Fibroblast of lung (primary cell): ENCODE measurements at regions not wholly inside any gene's neighbourhood (a gene's known extent, or its start where the extent isn't known, plus 50 kb on each side); places are given as distances from the start of the nearest gene placed in this dataset.

ENCODE experiments used
- EZH2 ChIP-seq: IDR thresholded peaks from 2 replicates; pipeline ENCODE4 v1.5.1; 2012; ENCODE audit warnings: low read length, control low read depth, mild to moderate bottlenecking; ENCODE audit errors: missing control alignments
- TF ChIP-seq, protein P1 (sequence below), 2 donors: IDR thresholded peaks in 1 of 2; conservative IDR thresholded peaks in 1 of 2; 1 replicate in 1 of 2; 2 replicates in 1 of 2; pipeline ENCODE4 v1.5.1; 2011 to 2012; ENCODE audit warnings: low read length in 2 of 2, control low read depth in 1 of 2, inconsistent platforms in 1 of 2, low read depth in 1 of 2, mild to moderate bottlenecking in 1 of 2

DNA sequence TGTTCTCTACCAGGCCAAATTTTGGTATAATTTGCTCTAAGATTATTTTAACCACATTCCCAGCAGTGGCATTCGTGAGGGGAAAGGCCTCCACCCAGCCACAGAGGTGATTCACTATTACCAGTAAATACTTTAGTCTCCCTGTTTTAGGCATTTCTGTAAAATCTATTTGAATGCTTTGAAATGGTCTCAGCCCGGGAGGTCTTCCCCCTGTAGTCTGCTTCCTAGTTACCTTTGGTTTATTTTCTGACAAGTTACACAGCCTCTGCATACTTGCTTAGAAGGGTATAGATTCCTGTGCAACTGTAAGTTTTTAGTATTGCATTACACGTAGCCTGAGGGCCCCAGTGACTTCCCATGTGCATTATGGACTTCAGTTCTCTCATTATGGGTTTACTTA lies 248.7 kb downstream of the C6orf118 start:
- TF ChIP-seq, protein P1, sequence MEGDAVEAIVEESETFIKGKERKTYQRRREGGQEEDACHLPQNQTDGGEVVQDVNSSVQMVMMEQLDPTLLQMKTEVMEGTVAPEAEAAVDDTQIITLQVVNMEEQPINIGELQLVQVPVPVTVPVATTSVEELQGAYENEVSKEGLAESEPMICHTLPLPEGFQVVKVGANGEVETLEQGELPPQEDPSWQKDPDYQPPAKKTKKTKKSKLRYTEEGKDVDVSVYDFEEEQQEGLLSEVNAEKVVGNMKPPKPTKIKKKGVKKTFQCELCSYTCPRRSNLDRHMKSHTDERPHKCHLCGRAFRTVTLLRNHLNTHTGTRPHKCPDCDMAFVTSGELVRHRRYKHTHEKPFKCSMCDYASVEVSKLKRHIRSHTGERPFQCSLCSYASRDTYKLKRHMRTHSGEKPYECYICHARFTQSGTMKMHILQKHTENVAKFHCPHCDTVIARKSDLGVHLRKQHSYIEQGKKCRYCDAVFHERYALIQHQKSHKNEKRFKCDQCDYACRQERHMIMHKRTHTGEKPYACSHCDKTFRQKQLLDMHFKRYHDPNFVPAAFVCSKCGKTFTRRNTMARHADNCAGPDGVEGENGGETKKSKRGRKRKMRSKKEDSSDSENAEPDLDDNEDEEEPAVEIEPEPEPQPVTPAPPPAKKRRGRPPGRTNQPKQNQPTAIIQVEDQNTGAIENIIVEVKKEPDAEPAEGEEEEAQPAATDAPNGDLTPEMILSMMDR (conservative IDR thresholded peaks at IDR 0.05 in 1 of 2, IDR thresholded peaks at IDR 0.05 in 1 of 2; ENCODE audit: low read depth in 1 of 2, low read length in 2 of 2) = no peak
- TF ChIP-seq EZH2 = no peak
